K562 (cell line): ENCODE measurements at regions not wholly inside any gene's neighbourhood (a gene's known extent, or its start where the extent isn't known, plus 50 kb on each side); places are given as distances from the start of the nearest gene placed in this dataset.

Experiments
- ATAC-seq: fragments of 200-7000 bp; cut with Tn5 transposase; 3 replicates; pipeline ENCODE4 v1.9.1; 2020; ENCODE audit warnings: moderate library complexity
- BruUV-seq: library from RNA; stranded (reverse); fragments of 400-500 nt; replicated peaks from 2 replicates; lab custom pipeline; 2021; lab: Mats Ljungman, UMichigan
- CTCF ChIA-PET: fragments of 300-600 bp; formaldehyde crosslinking; extraction: SDS; loops from one replicate; lab custom pipeline; 2021; ENCODE audit warnings: low intra/inter-chr PET ratio; lab: Yijun Ruan, JAX
- POLR2A ChIA-PET: fragments of 300-600, 350-650 bp; sonication (Branson Sonifier 250); formaldehyde crosslinking; extraction: SDS; loops from one replicate; lab custom pipeline; 2021; ENCODE audit warnings: antibody characterized with exemption, inconsistent platforms; lab: Yijun Ruan, JAX
- DNase-seq, 4 experiments: peaks; one replicate each; pipeline versions ENCODE4 v3.0.0 to v3.0.0-alpha.2; 2011 to 2018; ENCODE audit warnings: low spot score in 3 of 4, mixed read lengths in 3 of 4; ENCODE audit errors: extremely low read depth in 1 of 4
- FAIRE-seq: peaks from 2 replicates; lab custom pipeline; 2011; peaks lifted over from hg19 to GRCh38; lab: Jason Lieb, UNC
- H2AFZ ChIP-seq: 2 replicates; pipeline ENCODE4 v1.6.0; 2011; ENCODE audit warnings: low read depth, low read length, control low read depth, inconsistent platforms
- H3K27ac ChIP-seq: fragments of 200-600 bp; 3 replicates; pipeline ENCODE4 v1.8.0; 2011; ENCODE audit warnings: low read depth, mild to moderate bottlenecking, control low read depth, inconsistent platforms, low read length, moderate library complexity, mixed read lengths; ENCODE audit errors: extremely low read depth
- H3K27me3 ChIP-seq, 2 experiments: fragments of 300-600 bp in 1 of 2; 2 replicates in 1 of 2; 3 replicates in 1 of 2; pipeline versions ENCODE4 v1.6.0 to v1.8.0; 2011; ENCODE audit warnings: inconsistent platforms in 2 of 2, low read length in 2 of 2, mild to moderate bottlenecking in 1 of 2, mixed read lengths in 1 of 2, moderate library complexity in 1 of 2; ENCODE audit not compliant: control insufficient read depth in 2 of 2, insufficient read depth in 2 of 2
- H3K36me3 ChIP-seq: fragments of 300-600 bp; 3 replicates; pipeline ENCODE4 v1.8.0; 2011; ENCODE audit warnings: mild to moderate bottlenecking, low read length, inconsistent platforms; ENCODE audit not compliant: control insufficient read depth, insufficient read depth
- H3K4me1 ChIP-seq, 2 experiments: fragments of 200-600 bp in 1 of 2; replicated peaks in 1 of 2; 2 replicates in 1 of 2; 3 replicates in 1 of 2; pipeline versions ENCODE4 v1.5.1 to v1.8.0; 2011; ENCODE audit warnings: inconsistent platforms in 2 of 2, low read length in 2 of 2, mild to moderate bottlenecking in 1 of 2, mixed read lengths in 1 of 2, moderate library complexity in 1 of 2; ENCODE audit not compliant: control insufficient read depth in 2 of 2, insufficient read depth in 2 of 2
- H3K4me2 ChIP-seq: 2 replicates; pipeline ENCODE4 v1.6.1; 2011; ENCODE audit warnings: low read length, control low read depth, inconsistent platforms, mixed read lengths; ENCODE audit not compliant: insufficient read depth
- H3K4me3 ChIP-seq: fragments of 200-600 bp; sonication (generic), shearing (Covaris generic); 2 replicates; pipeline ENCODE4 v1.5.1; 2016; ENCODE audit warnings: control low read depth, inconsistent platforms
- H3K79me2 ChIP-seq: fragments of 200-600 bp; 3 replicates; pipeline ENCODE4 v1.8.0; 2011; ENCODE audit warnings: low read length, inconsistent platforms; ENCODE audit not compliant: control insufficient read depth, insufficient read depth
- H3K9ac ChIP-seq, 2 experiments: 2 replicates each; pipeline versions ENCODE4 v1.6.0 to v1.6.1; 2011; ENCODE audit warnings: low read depth in 2 of 2, low read length in 2 of 2, control low read depth in 1 of 2, inconsistent platforms in 1 of 2, mild to moderate bottlenecking in 1 of 2, mixed read lengths in 1 of 2; ENCODE audit not compliant: insufficient read depth in 1 of 2
- H3K9me1 ChIP-seq: one replicate; pipeline ENCODE4 v1.6.0; 2011; ENCODE audit warnings: inconsistent platforms, mild to moderate bottlenecking, low read length, moderate library complexity; ENCODE audit not compliant: control insufficient read depth, insufficient read depth
- H3K9me3 ChIP-seq: replicated peaks from 2 replicates; pipeline ENCODE4 v1.5.1; 2011; ENCODE audit warnings: low read depth, low read length, inconsistent platforms; ENCODE audit not compliant: control insufficient read depth, insufficient read depth
- H4K20me1 ChIP-seq: replicated peaks from 2 replicates; pipeline ENCODE4 v1.6.1; 2011; ENCODE audit warnings: low read length, inconsistent platforms, mixed read lengths; ENCODE audit not compliant: control insufficient read depth, insufficient read depth
- CHD7 ChIP-seq: fragments of 200-600 bp; sonication (generic); IDR thresholded peaks from one replicate; pipeline ENCODE4 v1.6.1; 2012; ENCODE audit warnings: mild to moderate bottlenecking, low read depth, low read length, inconsistent platforms
- FOXJ3 ChIP-seq: sonication (generic); formaldehyde crosslinking; IDR thresholded peaks from 2 replicates; pipeline ENCODE4 v1.4.0; 2020; ENCODE audit warnings: mild to moderate bottlenecking, missing genetic modification reagents
- SREBF2 ChIP-seq: sonication (generic); formaldehyde crosslinking; IDR thresholded peaks from 2 replicates; pipeline ENCODE4 v1.4.0; 2020; ENCODE audit warnings: mild to moderate bottlenecking, missing genetic modification reagents
- WGBS: fragments of 100-300 bp; shearing (Covaris generic); methylation state at CpG from one replicate; pipeline ENCODE4 v1.1.6; 2016; ENCODE audit warnings: low coverage, mixed read lengths; ENCODE audit not compliant: insufficient coverage; ENCODE audit errors: missing lambda C conversion rate; 5-methylcytosine and 5-hydroxymethylcytosine counted together
- in situ Hi-C: fragments of 300-500 bp; cut with MboI; formaldehyde crosslinking; loops from 4 replicates; pipeline ENCODE4 v1.15.0; 2018; ENCODE audit warnings: inconsistent platforms, mixed read lengths
- intact Hi-C: fragments of 100-400 bp; cut with micrococcal nuclease; formaldehyde crosslinking; loops from 2 replicates; pipeline ENCODE4 v1.14.2; 2022
- TF ChIP-seq, protein P1 (sequence below), 3 experiments: fragments of 200-800 bp in 1 of 3; fragments of 250-450 bp in 1 of 3; fragments of 450-650 bp in 1 of 3; sonication (Bioruptor Pico) in 1 of 3; sonication (Bioruptor generic) in 1 of 3; formaldehyde crosslinking in 1 of 3; IDR thresholded peaks; 2 replicates each; pipeline versions ENCODE4 v1.6.1 to v1.8.0; 2016 to 2022; ENCODE audit warnings: mild to moderate bottlenecking in 2 of 3, missing genetic modification characterization in 2 of 3, missing compliant biosample characterization in 1 of 3, moderate library complexity in 1 of 3

- intact Hi-C loops = no loop called here
- BruUV-seq = no TSS peak
- in situ Hi-C loops = no loop called here
- Histone ChIP-seq H3K9ac (no peak overlapping the region), H3K4me1 (no peaks in the 10 kb centered on the region), H3K4me2 (no peak overlapping the region), H3K27me3 (peaks cover 0 to 4% of the 10 kb centered on the region in 2 experiments; a peak in 2 of 5 replicates), H4K20me1 (no peaks in the 10 kb centered on the region), H3K9me1 (no peaks in the 10 kb centered on the region), H3K36me3 (no peaks in the 10 kb centered on the region), H3K79me2 (no peaks in the 10 kb centered on the region), H3K9me3 (no peaks in the 10 kb centered on the region), H3K4me3 (no peak overlapping the region), H2AFZ (no peak overlapping the region), H3K27ac (no peak overlapping the region)
- no peak for DNase-seq
- POLR2A ChIA-PET = interaction anchor here (0.6 kb wide), 2 partner anchors 107 to 714 kb away, joined by 3 read pairs; no protein-coding TSS in a partner anchor
- no peak for ATAC-seq
- CTCF ChIA-PET = no interaction called here
- 1% methylated on average over 6 of the region's 6 CpGs for WGBS
- FAIRE-seq = no peak
- TF ChIP-seq FOXJ3 (CRISPR knock-in tag) = no peak
- no peak for TF ChIP-seq CHD7
- TF ChIP-seq, protein P1, sequence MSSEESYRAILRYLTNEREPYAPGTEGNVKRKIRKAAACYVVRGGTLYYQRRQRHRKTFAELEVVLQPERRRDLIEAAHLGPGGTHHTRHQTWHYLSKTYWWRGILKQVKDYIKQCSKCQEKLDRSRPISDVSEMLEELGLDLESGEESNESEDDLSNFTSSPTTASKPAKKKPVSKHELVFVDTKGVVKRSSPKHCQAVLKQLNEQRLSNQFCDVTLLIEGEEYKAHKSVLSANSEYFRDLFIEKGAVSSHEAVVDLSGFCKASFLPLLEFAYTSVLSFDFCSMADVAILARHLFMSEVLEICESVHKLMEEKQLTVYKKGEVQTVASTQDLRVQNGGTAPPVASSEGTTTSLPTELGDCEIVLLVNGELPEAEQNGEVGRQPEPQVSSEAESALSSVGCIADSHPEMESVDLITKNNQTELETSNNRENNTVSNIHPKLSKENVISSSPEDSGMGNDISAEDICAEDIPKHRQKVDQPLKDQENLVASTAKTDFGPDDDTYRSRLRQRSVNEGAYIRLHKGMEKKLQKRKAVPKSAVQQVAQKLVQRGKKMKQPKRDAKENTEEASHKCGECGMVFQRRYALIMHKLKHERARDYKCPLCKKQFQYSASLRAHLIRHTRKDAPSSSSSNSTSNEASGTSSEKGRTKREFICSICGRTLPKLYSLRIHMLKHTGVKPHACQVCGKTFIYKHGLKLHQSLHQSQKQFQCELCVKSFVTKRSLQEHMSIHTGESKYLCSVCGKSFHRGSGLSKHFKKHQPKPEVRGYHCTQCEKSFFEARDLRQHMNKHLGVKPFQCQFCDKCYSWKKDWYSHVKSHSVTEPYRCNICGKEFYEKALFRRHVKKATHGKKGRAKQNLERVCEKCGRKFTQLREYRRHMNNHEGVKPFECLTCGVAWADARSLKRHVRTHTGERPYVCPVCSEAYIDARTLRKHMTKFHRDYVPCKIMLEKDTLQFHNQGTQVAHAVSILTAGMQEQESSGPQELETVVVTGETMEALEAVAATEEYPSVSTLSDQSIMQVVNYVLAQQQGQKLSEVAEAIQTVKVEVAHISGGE (CRISPR knock-in tag; IDR thresholded peaks at IDR 0.05) = no peak
- no peak for TF ChIP-seq SREBF2 (CRISPR knock-in tag)
Observed at GRCh38 chr1:30356839-30357238, 366.5 kb downstream of the MATN1 start.
